A549 (cell line): ENCODE measurements at regions not wholly inside any gene's neighbourhood (a gene's known extent, or its start where the extent isn't known, plus 50 kb on each side); places are given as distances from the start of the nearest gene placed in this dataset.
A peak's percentile ranks its signal among the peaks of the same experiment; 100 is the strongest.

Source experiments
- ATAC-seq, 2 experiments: fragments of 200-7000 bp in 1 of 2; fragments of >200 bp in 1 of 2; cut with Nextera tagmentation in 1 of 2; cut with Tn5 transposase in 1 of 2; 3 replicates each; pipeline versions ENCODE4 v1.8.0 to v1.9.1; 2018 to 2020; ENCODE audit warnings: mild to moderate bottlenecking in 1 of 2, moderate library complexity in 1 of 2
- CTCF ChIA-PET: fragments of 300-600 bp; sonication (Branson Sonifier 250); formaldehyde crosslinking; extraction: SDS; loops from one replicate; lab custom pipeline; 2021; ENCODE audit warnings: antibody characterized with exemption, inconsistent platforms; lab: Yijun Ruan, JAX
- POLR2A ChIA-PET: fragments of 350-600 bp; formaldehyde crosslinking; extraction: SDS; loops from one replicate; lab custom pipeline; 2021; ENCODE audit warnings: antibody characterized with exemption, inconsistent platforms; lab: Yijun Ruan, JAX
- DNase-seq, 2 experiments: peaks; one replicate each; pipeline versions ENCODE4 v3.0.0 to v3.0.0-alpha.2; 2011 to 2016; ENCODE audit warnings: low read depth in 1 of 2, low spot score in 1 of 2
- FAIRE-seq: peaks from 2 replicates; lab custom pipeline; 2011; peaks lifted over from hg19 to GRCh38; lab: Jason Lieb, UNC
- H3K27ac ChIP-seq, 2 experiments: fragments of >200 bp; sonication (Bioruptor Twin); formaldehyde crosslinking; 3 replicates each; pipeline ENCODE4 v1.5.1; 2016 to 2017
- H3K4me1 ChIP-seq: fragments of >200 bp; sonication (Bioruptor Twin); formaldehyde crosslinking; 3 replicates; pipeline ENCODE4 v1.6.1; 2016
- H3K4me2 ChIP-seq: fragments of >200 bp; sonication (Bioruptor Twin); formaldehyde crosslinking; 3 replicates; pipeline ENCODE4 v1.6.1; 2016
- H3K4me3 ChIP-seq: fragments of >200 bp; sonication (Bioruptor Twin); formaldehyde crosslinking; 3 replicates; pipeline ENCODE4 v1.5.1; 2016
- H3K9me3 ChIP-seq: fragments of >200 bp; sonication (Bioruptor Twin); formaldehyde crosslinking; 3 replicates; pipeline ENCODE4 v1.6.1; 2016
- BHLHE40 ChIP-seq: IDR thresholded peaks from 2 replicates; pipeline ENCODE4 v1.6.1; 2012; ENCODE audit warnings: low read depth, low read length, inconsistent platforms
- CBX8 ChIP-seq: fragments of 200-600 bp; sonication (generic); IDR thresholded peaks from 2 replicates; pipeline ENCODE4 v1.6.1; 2016
- EHMT2 ChIP-seq: fragments of 200-600 bp; sonication (generic); IDR thresholded peaks from 2 replicates; pipeline ENCODE4 v1.6.1; 2016; ENCODE audit warnings: antibody characterized with exemption, low read depth, mild to moderate bottlenecking, moderate library complexity
- HOXA7 ChIP-seq: fragments of 250-450 bp; sonication (Bioruptor Pico); IDR thresholded peaks from 2 replicates; pipeline ENCODE4 v1.5.0; 2020; ENCODE audit warnings: mild to moderate bottlenecking, moderate library complexity
- HOXB13 ChIP-seq: fragments of 250-450 bp; sonication (Bioruptor Pico); IDR thresholded peaks from 2 replicates; pipeline ENCODE4 v1.5.0; 2020; ENCODE audit warnings: low read depth, mild to moderate bottlenecking, moderate library complexity
- HOXB5 ChIP-seq: fragments of 250-450 bp; sonication (Bioruptor Pico); IDR thresholded peaks from 2 replicates; pipeline ENCODE4 v1.5.0; 2020; ENCODE audit warnings: mild to moderate bottlenecking, moderate library complexity
- JUNB ChIP-seq: fragments of >200 bp; sonication (Bioruptor Twin); formaldehyde crosslinking; IDR thresholded peaks from 2 replicates; pipeline ENCODE4 v1.6.1; 2016
- KDM5A ChIP-seq: fragments of 200-600 bp; sonication (generic); IDR thresholded peaks from 2 replicates; pipeline ENCODE4 v1.6.1; 2016; ENCODE audit warnings: antibody characterized with exemption, mild to moderate bottlenecking
- MYC ChIP-seq: IDR thresholded peaks from 2 replicates; pipeline ENCODE4 v1.6.1; 2012; ENCODE audit warnings: mild to moderate bottlenecking, inconsistent platforms, low read length, improper control_type of control experiment, borderline replicate concordance
- NPAS2 ChIP-seq: fragments of 250-450 bp; sonication (Bioruptor Pico); IDR thresholded peaks from 2 replicates; pipeline ENCODE4 v1.8.0; 2022; ENCODE audit warnings: mild to moderate bottlenecking, moderate library complexity, borderline replicate concordance
- POLR2AphosphoS2 ChIP-seq: conservative IDR thresholded peaks from 2 replicates; pipeline ENCODE4 v1.6.1; 2012; ENCODE audit warnings: low read length, improper control_type of control experiment, inconsistent platforms
- RAD21 ChIP-seq, 2 experiments: fragments of >200 bp in 1 of 2; sonication (Bioruptor Twin) in 1 of 2; formaldehyde crosslinking in 1 of 2; IDR thresholded peaks in 1 of 2; conservative IDR thresholded peaks in 1 of 2; 2 replicates in 1 of 2; 3 replicates in 1 of 2; pipeline ENCODE4 v1.6.1; 2012 to 2018; ENCODE audit warnings: inconsistent platforms in 1 of 2
- RARB ChIP-seq: fragments of 250-450 bp; sonication (Bioruptor Pico); IDR thresholded peaks from 2 replicates; pipeline ENCODE4 v1.8.0; 2021; ENCODE audit warnings: mild to moderate bottlenecking, moderate library complexity
- RCOR1 ChIP-seq: fragments of 150-350 bp; IDR thresholded peaks from 2 replicates; pipeline ENCODE4 v1.6.1; 2014; ENCODE audit warnings: antibody characterized with exemption, low read length, low read depth
- RFX5 ChIP-seq: fragments of 450-650 bp; IDR thresholded peaks from 2 replicates; pipeline ENCODE4 v1.7.1; 2014; ENCODE audit warnings: antibody characterized with exemption, mild to moderate bottlenecking, moderate library complexity
- RNF2 ChIP-seq: fragments of 200-600 bp; sonication (generic); IDR thresholded peaks from 2 replicates; pipeline ENCODE4 v1.6.1; 2016; ENCODE audit warnings: low read depth, mild to moderate bottlenecking, antibody characterized with exemption, moderate library complexity, borderline replicate concordance
- SMC3 ChIP-seq: fragments of >200 bp; sonication (Bioruptor Twin); formaldehyde crosslinking; IDR thresholded peaks from 3 replicates; pipeline ENCODE4 v1.6.1; 2018; ENCODE audit warnings: inconsistent platforms
- SREBF2 ChIP-seq: fragments of 450-650 bp; IDR thresholded peaks from 2 replicates; pipeline ENCODE4 v1.6.1; 2014; ENCODE audit warnings: mild to moderate bottlenecking, moderate library complexity
- TFCP2L1 ChIP-seq: fragments of 250-450 bp; sonication (Bioruptor Pico); IDR thresholded peaks from 2 replicates; pipeline ENCODE4 v1.5.0; 2021; ENCODE audit warnings: mild to moderate bottlenecking
- ZNF302 ChIP-seq: fragments of 250-450 bp; sonication (Bioruptor Pico); IDR thresholded peaks from 2 replicates; pipeline ENCODE4 v1.9.0; 2021; ENCODE audit warnings: inconsistent platforms, mild to moderate bottlenecking, moderate library complexity
- whole genome bisulfite sequencing: methylation state at CpG from one replicate; pipeline ENCODE4 v1.1.6; 2017; ENCODE audit errors: missing lambda C conversion rate; 5-methylcytosine and 5-hydroxymethylcytosine counted together
- TF ChIP-seq, protein P1 (sequence below): fragments of 250-450 bp; sonication (Bioruptor Pico); IDR thresholded peaks from 2 replicates; pipeline ENCODE4 v1.5.0; 2021; ENCODE audit warnings: mild to moderate bottlenecking, moderate library complexity, borderline replicate concordance
- TF ChIP-seq, protein P2 (sequence below): fragments of 250-450 bp; sonication (Bioruptor Pico); IDR thresholded peaks from 2 replicates; pipeline ENCODE4 v1.5.0; 2020; ENCODE audit warnings: low read depth, mild to moderate bottlenecking, moderate library complexity
- TF ChIP-seq, protein P3 (sequence below): IDR thresholded peaks from 2 replicates; pipeline ENCODE4 v1.6.1; 2012; ENCODE audit warnings: low read depth, borderline replicate concordance
- TF ChIP-seq, protein P4 (sequence below): IDR thresholded peaks from 2 replicates; pipeline ENCODE4 v1.6.1; 2012
- TF ChIP-seq, protein P5 (sequence below): fragments of >200 bp; sonication (Bioruptor Twin); formaldehyde crosslinking; IDR thresholded peaks from 3 replicates; pipeline ENCODE4 v1.6.1; 2016
- TF ChIP-seq, protein P6 (sequence below): IDR thresholded peaks from 2 replicates; pipeline ENCODE4 v1.6.1; 2012

DNA sequence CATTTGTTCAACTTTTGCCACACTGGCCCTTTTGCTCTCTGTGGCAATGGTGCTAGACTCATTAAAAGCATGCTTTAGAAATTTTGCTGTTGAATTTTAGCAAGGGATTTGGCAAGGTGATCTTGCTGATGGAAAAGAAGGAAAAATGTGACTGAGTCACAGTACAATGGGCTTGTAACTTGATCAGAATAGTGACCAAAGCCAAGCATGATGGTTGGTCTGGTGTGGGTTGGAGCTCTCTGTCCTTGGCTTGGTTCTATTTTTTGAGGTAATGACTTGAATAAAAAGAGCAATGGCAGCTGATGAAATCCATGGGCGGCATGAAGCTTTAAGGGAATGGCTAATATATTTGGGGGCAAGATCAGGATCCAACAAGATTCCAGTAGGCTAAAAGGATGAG, 114.4 kb upstream of the ZNF366 start:
- 100% methylated on average over 1 of the region's 1 CpG for WGBS
- CTCF ChIA-PET, result interaction anchor here (1.4 to 3.5 kb wide), 3 partner anchors 9 to 19 kb away, joined by 5 to 24 read pairs (median 10); no protein-coding TSS in a partner anchor
- no peak for ATAC-seq

DNA sequence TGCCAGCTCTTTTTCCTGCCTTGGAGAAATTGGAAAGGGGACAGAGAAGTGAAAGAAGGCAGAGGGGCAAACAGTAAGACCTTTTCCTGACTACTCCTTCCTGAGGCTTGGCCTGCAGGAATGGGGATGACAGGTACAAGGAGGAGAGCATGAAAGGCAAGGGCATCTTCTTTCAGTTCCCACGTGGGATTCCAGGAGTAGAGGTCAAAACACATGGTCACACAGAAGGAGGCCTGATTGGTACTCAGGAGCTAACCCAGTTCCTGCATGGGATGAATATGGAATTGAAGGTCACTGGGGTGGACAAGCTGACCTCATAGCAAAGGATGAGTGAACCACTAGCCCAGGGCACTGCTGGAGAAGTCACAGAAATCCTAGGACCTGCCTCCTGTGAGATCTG, 112.5 kb upstream of the ZNF366 start:
- ChIA-PET CTCF (interaction anchor here (0.7 to 1.3 kb wide), 3 partner anchors 8 to 253 kb away, joined by 3 to 7 read pairs (median 4); no protein-coding TSS in a partner anchor), POLR2A (no interaction called here)
- FAIRE-seq (no peak), ATAC-seq (no peak), DNase-seq (no peak)
- Histone ChIP-seq H3K4me2 (no peak overlapping the region), H3K4me3 (no peak overlapping the region), H3K9me3 (no peaks in the 10 kb centered on the region), H3K27ac (no peak overlapping the region), H3K4me1 (peaks cover 5% of the 10 kb centered on the region; the same call in 1 of the 3 replicates)
- TF ChIP-seq CBX8 (no peak), JUNB (no peak), RARB (CRISPR knock-in tag) (no peak), NPAS2 (no peak), POLR2AphosphoS2 (no peak), RFX5 (no peak), MYC (no peak), RAD21 (conservative IDR thresholded peaks at IDR 0.05 in 1 of 2, IDR thresholded peaks at IDR 0.05 in 1 of 2) (no peak), HOXA7 (CRISPR knock-in tag) (no peak), EHMT2 (no peak), TFCP2L1 (CRISPR knock-in tag) (no peak), RNF2 (no peak), SREBF2 (no peak)
- TF ChIP-seq, protein P1, sequence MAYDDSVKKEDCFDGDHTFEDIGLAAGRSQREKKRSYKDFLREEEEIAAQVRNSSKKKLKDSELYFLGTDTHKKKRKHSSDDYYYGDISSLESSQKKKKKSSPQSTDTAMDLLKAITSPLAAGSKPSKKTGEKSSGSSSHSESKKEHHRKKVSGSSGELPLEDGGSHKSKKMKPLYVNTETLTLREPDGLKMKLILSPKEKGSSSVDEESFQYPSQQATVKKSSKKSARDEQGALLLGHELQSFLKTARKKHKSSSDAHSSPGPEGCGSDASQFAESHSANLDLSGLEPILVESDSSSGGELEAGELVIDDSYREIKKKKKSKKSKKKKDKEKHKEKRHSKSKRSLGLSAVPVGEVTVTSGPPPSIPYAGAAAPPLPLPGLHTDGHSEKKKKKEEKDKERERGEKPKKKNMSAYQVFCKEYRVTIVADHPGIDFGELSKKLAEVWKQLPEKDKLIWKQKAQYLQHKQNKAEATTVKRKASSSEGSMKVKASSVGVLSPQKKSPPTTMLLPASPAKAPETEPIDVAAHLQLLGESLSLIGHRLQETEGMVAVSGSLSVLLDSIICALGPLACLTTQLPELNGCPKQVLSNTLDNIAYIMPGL (CRISPR knock-in tag), result no peak
- TF ChIP-seq, protein P2, sequence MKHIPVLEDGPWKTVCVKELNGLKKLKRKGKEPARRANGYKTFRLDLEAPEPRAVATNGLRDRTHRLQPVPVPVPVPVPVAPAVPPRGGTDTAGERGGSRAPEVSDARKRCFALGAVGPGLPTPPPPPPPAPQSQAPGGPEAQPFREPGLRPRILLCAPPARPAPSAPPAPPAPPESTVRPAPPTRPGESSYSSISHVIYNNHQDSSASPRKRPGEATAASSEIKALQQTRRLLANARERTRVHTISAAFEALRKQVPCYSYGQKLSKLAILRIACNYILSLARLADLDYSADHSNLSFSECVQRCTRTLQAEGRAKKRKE, result no peak
- TF ChIP-seq, protein P3, sequence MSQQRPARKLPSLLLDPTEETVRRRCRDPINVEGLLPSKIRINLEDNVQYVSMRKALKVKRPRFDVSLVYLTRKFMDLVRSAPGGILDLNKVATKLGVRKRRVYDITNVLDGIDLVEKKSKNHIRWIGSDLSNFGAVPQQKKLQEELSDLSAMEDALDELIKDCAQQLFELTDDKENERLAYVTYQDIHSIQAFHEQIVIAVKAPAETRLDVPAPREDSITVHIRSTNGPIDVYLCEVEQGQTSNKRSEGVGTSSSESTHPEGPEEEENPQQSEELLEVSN, result no peak
- TF ChIP-seq, protein P4, sequence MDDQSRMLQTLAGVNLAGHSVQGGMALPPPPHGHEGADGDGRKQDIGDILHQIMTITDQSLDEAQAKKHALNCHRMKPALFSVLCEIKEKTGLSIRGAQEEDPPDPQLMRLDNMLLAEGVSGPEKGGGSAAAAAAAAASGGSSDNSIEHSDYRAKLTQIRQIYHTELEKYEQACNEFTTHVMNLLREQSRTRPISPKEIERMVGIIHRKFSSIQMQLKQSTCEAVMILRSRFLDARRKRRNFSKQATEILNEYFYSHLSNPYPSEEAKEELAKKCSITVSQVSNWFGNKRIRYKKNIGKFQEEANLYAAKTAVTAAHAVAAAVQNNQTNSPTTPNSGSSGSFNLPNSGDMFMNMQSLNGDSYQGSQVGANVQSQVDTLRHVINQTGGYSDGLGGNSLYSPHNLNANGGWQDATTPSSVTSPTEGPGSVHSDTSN, result no peak
- WGBS, result 41% methylated on average over 1 of the region's 1 CpG

More for the DNA sequence above, 114.4 kb upstream of the ZNF366 start:
- H3K4me1 ChIP-seq, result peaks cover 8% of the 10 kb centered on the region; the same call in 1 of the 3 replicates
- H3K27ac ChIP-seq, result no peak overlapping the region
- H3K4me3 ChIP-seq, result no peak overlapping the region
- FAIRE-seq, result peak; percentile 18
- TF ChIP-seq SREBF2, result no peak
- TF ChIP-seq KDM5A, result no peak
- no peak for TF ChIP-seq HOXB5 (CRISPR knock-in tag)
- TF ChIP-seq EHMT2, result no peak
- TF ChIP-seq JUNB, result no peak
- TF ChIP-seq NPAS2, result no peak
- TF ChIP-seq, protein P5, sequence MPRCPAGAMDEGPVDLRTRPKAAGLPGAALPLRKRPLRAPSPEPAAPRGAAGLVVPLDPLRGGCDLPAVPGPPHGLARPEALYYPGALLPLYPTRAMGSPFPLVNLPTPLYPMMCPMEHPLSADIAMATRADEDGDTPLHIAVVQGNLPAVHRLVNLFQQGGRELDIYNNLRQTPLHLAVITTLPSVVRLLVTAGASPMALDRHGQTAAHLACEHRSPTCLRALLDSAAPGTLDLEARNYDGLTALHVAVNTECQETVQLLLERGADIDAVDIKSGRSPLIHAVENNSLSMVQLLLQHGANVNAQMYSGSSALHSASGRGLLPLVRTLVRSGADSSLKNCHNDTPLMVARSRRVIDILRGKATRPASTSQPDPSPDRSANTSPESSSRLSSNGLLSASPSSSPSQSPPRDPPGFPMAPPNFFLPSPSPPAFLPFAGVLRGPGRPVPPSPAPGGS, result no peak
- no peak for TF ChIP-seq HOXB13 (CRISPR knock-in tag)
- TF ChIP-seq BHLHE40, result no peak
- TF ChIP-seq, protein P2, result no peak
- no peak for TF ChIP-seq ZNF302
- TF ChIP-seq SMC3, result no peak
- TF ChIP-seq RCOR1, result no peak
- TF ChIP-seq, protein P6, sequence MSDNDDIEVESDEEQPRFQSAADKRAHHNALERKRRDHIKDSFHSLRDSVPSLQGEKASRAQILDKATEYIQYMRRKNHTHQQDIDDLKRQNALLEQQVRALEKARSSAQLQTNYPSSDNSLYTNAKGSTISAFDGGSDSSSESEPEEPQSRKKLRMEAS, result no peak
- H3K4me2 ChIP-seq, result no peak overlapping the region
- no peak for DNase-seq
- H3K9me3 ChIP-seq, result no peaks in the 10 kb centered on the region
- POLR2A ChIA-PET, result no interaction called here
